GM12872 (cell line): ENCODE measurements at regions not wholly inside any gene's neighbourhood (a gene's known extent, or its start where the extent isn't known, plus 50 kb on each side); places are given as distances from the start of the nearest gene placed in this dataset.

ENCODE experiments used
- TF ChIP-seq, protein P1 (sequence below): IDR thresholded peaks from 3 replicates; pipeline ENCODE4 v1.5.1; 2011; ENCODE audit warnings: low read depth, mild to moderate bottlenecking, low read length, moderate library complexity; ENCODE audit not compliant: insufficient read depth

DNA sequence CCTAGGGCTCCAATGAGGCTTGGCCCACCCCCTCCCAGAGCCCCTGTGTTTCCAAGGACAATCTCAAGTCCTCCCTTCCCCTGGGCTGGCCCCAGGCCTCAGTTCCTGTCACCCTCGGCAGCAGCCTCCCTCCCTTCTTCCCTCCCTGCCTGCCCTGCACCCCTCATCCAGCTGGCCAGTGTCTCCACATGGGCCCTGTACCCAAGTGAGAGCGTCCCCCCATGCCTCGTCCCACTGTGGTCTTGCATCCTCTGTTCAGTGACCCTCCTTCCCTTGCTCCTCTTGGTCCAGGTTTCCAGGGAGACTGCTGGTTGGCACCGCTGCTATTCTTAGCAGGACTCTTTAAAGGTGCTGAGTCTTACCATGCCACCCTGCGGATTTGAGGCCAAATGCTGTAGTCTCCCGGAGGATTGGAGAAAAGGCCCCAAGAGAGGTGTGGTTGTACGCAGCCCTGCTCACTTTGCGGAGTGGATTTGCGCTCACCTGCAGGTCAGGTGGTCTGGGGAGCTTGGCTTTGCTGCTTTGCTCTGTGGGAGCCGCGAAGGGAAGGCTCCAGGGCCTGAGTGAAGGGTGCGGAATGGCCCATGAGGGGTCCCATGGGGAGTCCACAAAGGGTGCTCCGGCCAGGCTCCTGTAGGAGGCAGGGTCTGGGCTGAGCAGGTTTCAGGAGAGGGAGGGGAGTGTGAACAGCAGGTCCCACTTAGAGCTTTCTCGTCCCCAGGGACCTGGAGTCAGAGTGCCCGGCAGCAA, 519.2 kb downstream of the TCERG1L start:
- TF ChIP-seq, protein P1, sequence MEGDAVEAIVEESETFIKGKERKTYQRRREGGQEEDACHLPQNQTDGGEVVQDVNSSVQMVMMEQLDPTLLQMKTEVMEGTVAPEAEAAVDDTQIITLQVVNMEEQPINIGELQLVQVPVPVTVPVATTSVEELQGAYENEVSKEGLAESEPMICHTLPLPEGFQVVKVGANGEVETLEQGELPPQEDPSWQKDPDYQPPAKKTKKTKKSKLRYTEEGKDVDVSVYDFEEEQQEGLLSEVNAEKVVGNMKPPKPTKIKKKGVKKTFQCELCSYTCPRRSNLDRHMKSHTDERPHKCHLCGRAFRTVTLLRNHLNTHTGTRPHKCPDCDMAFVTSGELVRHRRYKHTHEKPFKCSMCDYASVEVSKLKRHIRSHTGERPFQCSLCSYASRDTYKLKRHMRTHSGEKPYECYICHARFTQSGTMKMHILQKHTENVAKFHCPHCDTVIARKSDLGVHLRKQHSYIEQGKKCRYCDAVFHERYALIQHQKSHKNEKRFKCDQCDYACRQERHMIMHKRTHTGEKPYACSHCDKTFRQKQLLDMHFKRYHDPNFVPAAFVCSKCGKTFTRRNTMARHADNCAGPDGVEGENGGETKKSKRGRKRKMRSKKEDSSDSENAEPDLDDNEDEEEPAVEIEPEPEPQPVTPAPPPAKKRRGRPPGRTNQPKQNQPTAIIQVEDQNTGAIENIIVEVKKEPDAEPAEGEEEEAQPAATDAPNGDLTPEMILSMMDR: no peak

DNA sequence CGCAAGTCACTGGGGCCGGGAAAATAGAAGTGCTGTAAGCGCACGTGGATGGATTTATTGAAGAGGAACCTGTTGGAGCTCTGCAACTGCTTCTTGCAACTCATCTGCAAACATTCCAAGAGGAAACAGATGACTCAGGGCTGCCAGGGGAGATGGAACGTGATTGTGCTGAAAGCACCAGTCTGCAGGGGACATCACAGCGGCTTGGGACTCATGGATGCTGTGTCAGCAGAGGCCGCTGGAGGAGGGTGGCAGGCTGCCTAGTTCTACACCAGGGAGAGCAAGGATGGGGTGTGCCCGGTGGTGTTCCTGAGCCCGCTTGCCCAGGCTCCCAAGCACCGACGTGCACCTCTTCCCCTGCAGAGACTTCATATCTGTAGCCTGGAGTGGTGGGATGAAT, 515.7 kb downstream of the TCERG1L start:
- TF ChIP-seq, protein P1: no peak

DNA sequence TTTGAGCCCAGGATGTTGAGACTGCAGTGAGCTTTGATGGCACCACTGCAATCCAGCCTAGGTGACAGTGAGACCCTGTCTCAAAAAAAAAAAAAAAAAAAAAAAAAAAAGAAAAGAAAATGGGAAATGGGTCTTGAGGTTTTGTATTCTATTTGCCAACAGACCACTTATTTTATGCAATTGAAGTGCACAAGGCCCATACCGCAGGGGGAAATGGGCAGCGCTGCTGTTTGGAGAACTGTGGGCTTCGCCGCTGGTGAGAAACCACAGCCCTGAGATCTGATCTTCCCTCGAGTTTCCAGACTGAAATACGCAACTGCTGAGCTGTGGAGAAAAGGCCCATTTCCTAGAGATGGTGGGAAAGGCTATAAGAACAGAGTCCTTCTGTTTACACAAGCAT, 512.0 kb downstream of the TCERG1L start:
- TF ChIP-seq, protein P1: no peak

DNA sequence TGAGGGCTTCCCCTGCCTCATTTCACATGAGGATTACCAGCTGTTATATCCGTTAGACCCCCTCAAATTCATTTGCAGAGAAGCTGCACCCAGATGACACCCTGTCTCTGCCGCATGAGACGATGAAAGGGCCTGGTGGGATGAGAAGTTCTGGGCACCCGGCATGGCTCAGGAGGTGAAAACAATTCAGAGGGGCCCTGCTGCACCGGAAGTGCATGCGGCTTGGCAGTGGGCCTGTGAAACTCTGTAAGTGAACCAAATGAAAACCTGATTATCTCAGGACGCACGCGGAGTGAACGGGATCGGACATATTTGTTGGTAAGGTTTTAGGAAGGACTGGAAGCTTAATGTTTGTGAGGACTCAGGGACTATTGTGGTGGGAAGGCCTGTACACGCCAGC, 511.2 kb downstream of the TCERG1L start:
- TF ChIP-seq, protein P1: no peak

DNA sequence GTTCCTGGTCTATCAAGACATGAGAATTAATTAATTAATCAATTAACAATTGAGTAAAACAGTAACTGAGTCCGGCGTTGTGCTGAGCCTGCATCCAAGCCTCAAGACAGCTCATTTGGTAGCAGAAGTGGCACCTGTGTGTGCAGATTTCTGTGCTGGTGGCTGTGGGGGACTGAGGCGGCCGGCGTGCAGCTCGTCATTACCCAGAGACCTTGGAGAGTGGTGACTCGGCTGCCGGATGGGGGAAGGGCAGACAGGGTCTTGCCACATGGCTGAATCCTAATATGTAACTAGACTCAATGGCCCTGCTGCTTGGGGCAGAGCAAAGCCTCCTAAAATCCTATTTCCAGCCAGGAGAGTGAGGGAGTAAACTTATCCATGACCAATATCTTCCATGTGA, 510.2 kb downstream of the TCERG1L start:
- TF ChIP-seq, protein P1: no peak

DNA sequence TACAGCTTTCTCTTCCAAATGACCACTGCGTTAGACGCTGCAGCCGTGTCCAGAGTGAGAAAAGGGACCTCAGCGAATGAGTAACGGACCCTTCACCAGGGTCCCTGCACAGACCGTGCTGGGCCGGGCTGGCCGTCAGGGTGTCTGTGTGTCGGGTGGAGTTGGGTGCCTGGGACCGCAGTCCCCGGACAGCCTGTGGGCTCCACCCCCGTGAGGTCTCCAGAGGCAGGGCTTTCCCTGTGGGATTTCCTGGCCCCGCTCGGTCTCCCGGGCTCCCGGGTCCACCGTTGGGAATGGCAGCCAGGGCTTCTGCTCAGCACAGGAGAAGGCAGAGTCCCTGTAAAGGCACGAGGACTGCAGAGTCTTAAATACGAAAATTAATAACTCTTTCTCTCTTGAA, 509.7 kb downstream of the TCERG1L start:
- TF ChIP-seq, protein P1: no peak

DNA sequence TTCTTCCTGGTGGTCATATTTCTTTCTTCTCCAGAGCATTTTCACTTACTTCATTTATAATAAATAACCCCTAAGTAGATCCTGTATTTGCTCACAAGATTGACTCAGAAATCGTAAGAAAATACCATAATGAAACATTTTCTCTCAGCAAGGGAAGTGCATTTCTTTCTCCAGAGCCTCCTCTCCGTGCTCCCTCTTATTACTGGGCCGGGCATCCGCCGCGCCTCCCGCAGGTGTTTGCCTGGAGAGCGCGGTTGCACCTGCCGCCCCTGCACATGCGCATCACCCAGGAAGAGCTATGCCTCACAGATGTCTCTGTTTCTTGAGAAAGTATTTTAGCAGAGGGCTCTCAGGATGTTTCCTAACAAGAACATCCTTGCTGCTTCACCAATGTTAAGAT, 509.2 kb downstream of the TCERG1L start:
- TF ChIP-seq, protein P1: no peak
